Gastroesophageal sphincter (tissue), 3 donors: ENCODE measurements at regions not wholly inside any gene's neighbourhood (a gene's known extent, or its start where the extent isn't known, plus 50 kb on each side); places are given as distances from the start of the nearest gene placed in this dataset.

Experiments
- POLR2A ChIP-seq, 2 donors: fragments of 450-650 bp; IDR thresholded peaks; one replicate each; pipeline ENCODE4 v1.6.1; 2017; ENCODE audit warnings: antibody characterized with exemption in 2 of 2, mild to moderate bottlenecking in 2 of 2, moderate library complexity in 1 of 2
- TF ChIP-seq, protein P1 (sequence below), 4 experiments: fragments of 200-600 bp in 2 of 4; fragments of 450-650 bp in 2 of 4; sonication (generic) in 1 of 4; IDR thresholded peaks; one replicate each; pipeline ENCODE4 v1.5.1; 2017 to 2019; ENCODE audit warnings: antibody characterized with exemption in 4 of 4, mild to moderate bottlenecking in 2 of 4, moderate library complexity in 2 of 4

DNA sequence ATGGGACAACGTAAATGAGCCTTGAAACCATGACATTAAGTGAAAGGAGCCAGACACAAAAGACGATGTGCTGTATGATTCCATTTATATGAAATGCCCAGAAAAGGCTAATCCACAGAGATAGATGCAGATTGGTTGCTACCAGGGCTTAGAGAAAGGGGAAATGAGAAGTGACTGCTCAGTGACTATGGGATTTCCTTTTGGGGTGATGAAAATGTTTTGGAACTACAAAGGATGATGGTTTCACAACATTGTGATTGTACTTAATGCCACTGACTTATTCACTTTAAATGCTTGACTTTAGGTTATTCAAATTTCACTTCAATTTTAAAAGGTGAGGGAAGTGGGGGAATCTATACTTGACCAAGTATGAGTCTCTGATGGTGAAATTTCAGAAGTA is 414.3 kb downstream of the SETD4 start:
- TF ChIP-seq, protein P1, sequence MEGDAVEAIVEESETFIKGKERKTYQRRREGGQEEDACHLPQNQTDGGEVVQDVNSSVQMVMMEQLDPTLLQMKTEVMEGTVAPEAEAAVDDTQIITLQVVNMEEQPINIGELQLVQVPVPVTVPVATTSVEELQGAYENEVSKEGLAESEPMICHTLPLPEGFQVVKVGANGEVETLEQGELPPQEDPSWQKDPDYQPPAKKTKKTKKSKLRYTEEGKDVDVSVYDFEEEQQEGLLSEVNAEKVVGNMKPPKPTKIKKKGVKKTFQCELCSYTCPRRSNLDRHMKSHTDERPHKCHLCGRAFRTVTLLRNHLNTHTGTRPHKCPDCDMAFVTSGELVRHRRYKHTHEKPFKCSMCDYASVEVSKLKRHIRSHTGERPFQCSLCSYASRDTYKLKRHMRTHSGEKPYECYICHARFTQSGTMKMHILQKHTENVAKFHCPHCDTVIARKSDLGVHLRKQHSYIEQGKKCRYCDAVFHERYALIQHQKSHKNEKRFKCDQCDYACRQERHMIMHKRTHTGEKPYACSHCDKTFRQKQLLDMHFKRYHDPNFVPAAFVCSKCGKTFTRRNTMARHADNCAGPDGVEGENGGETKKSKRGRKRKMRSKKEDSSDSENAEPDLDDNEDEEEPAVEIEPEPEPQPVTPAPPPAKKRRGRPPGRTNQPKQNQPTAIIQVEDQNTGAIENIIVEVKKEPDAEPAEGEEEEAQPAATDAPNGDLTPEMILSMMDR (IDR thresholded peaks at IDR 0.05), result no peak
- TF ChIP-seq POLR2A (IDR thresholded peaks at IDR 0.05), result no peak
